Neural cell (in vitro differentiated cells): ENCODE measurements at regions not wholly inside any gene's neighbourhood (a gene's known extent, or its start where the extent isn't known, plus 50 kb on each side); places are given as distances from the start of the nearest gene placed in this dataset.

Source experiments
- H2AFZ ChIP-seq: fragments of 200-600, 300-800 bp; sonication (generic), shearing (Covaris generic); 2 replicates; pipeline ENCODE4 v1.6.0; 2014; ENCODE audit warnings: low read depth, mild to moderate bottlenecking, antibody characterized with exemption, low read length, moderate library complexity
- H3F3A ChIP-seq: fragments of 200-600 bp; shearing (Covaris generic); 2 replicates; pipeline ENCODE4 v1.6.1; 2016; ENCODE audit warnings: mild to moderate bottlenecking, moderate library complexity, mixed read lengths, antibody characterized with exemption, low read length; ENCODE audit not compliant: insufficient read depth, poor library complexity, severe bottlenecking
- H3K27ac ChIP-seq: fragments of 200-600, 300-800 bp; sonication (generic), shearing (Covaris generic); 2 replicates; pipeline ENCODE4 v1.5.1; 2014; ENCODE audit warnings: mild to moderate bottlenecking, low read length, moderate library complexity
- H3K27me3 ChIP-seq: fragments of 300-800, 200-600 bp; sonication (generic), shearing (Covaris generic); 2 replicates; pipeline ENCODE4 v1.6.0; 2014; ENCODE audit warnings: mild to moderate bottlenecking, low read depth, low read length, moderate library complexity; ENCODE audit not compliant: insufficient read depth
- H3K36me3 ChIP-seq: fragments of 300-800, 200-600 bp; sonication (generic), shearing (Covaris generic); 2 replicates; pipeline ENCODE4 v1.5.1; 2014; ENCODE audit warnings: mild to moderate bottlenecking, antibody characterized with exemption, low read length, moderate library complexity; ENCODE audit not compliant: insufficient read depth
- H3K4me2 ChIP-seq: fragments of 300-800, 200-600 bp; sonication (generic), shearing (Covaris generic); 2 replicates; pipeline ENCODE4 v1.6.0; 2014; ENCODE audit warnings: mild to moderate bottlenecking, low read length
- H3K4me3 ChIP-seq: fragments of 300-800, 200-600 bp; sonication (generic), shearing (Covaris generic); 2 replicates; pipeline ENCODE4 v1.5.1; 2014; ENCODE audit warnings: mild to moderate bottlenecking, low read length, moderate library complexity
- H3K79me2 ChIP-seq: fragments of 200-600 bp; shearing (Covaris generic); replicated peaks from 2 replicates; pipeline ENCODE4 v1.6.0; 2014; ENCODE audit warnings: mild to moderate bottlenecking, low read length, moderate library complexity; ENCODE audit not compliant: insufficient read depth
- H3K9ac ChIP-seq: fragments of 300-800, 200-600 bp; sonication (generic), shearing (Covaris generic); 2 replicates; pipeline ENCODE4 v1.6.1; 2016; ENCODE audit warnings: mild to moderate bottlenecking, low read length, mixed read lengths
- H3K9me2 ChIP-seq: fragments of 200-600 bp; shearing (Covaris generic); 2 replicates; pipeline ENCODE4 v1.6.1; 2016; ENCODE audit warnings: mild to moderate bottlenecking, low read length, mixed read lengths; ENCODE audit not compliant: insufficient read depth
- H3K9me3 ChIP-seq: fragments of 200-600, 300-800 bp; sonication (generic), shearing (Covaris generic); 2 replicates; pipeline ENCODE4 v1.6.1; 2016; ENCODE audit warnings: mild to moderate bottlenecking, mixed run types, low read length, moderate library complexity, mixed read lengths
- H4K20me1 ChIP-seq: fragments of 200-600 bp; shearing (Covaris generic); 2 replicates; pipeline ENCODE4 v1.6.1; 2016; ENCODE audit warnings: mild to moderate bottlenecking, mixed run types; ENCODE audit not compliant: insufficient read depth
- EP300 ChIP-seq: fragments of 450-650 bp; conservative IDR thresholded peaks from 2 replicates; pipeline ENCODE4 v1.6.1; 2014; ENCODE audit warnings: antibody characterized with exemption, mild to moderate bottlenecking, moderate library complexity; ENCODE audit not compliant: poor library complexity, severe bottlenecking
- EZH2 ChIP-seq: fragments of 200-600, 300-800 bp; shearing (Covaris generic), sonication (generic); IDR thresholded peaks from 2 replicates; pipeline ENCODE4 v1.6.1; 2014; ENCODE audit warnings: antibody characterized with exemption, low read length, borderline replicate concordance, mild to moderate bottlenecking; ENCODE audit not compliant: insufficient read depth, poor library complexity, severe bottlenecking
- MXI1 ChIP-seq: fragments of 450-650 bp; conservative IDR thresholded peaks from 2 replicates; pipeline ENCODE4 v1.6.1; 2014; ENCODE audit warnings: antibody characterized with exemption, mild to moderate bottlenecking; ENCODE audit not compliant: poor library complexity, severe bottlenecking
- POLR2AphosphoS5 ChIP-seq: IDR thresholded peaks from 2 replicates; pipeline ENCODE4 v1.6.1; 2012
- RAD21 ChIP-seq: fragments of 450-650 bp; conservative IDR thresholded peaks from 2 replicates; pipeline ENCODE4 v1.6.1; 2014; ENCODE audit warnings: antibody characterized with exemption, mild to moderate bottlenecking, moderate library complexity
- SMC3 ChIP-seq: fragments of 450-650 bp; conservative IDR thresholded peaks from 2 replicates; pipeline ENCODE4 v1.6.1; 2014; ENCODE audit warnings: antibody characterized with exemption, mild to moderate bottlenecking, moderate library complexity; ENCODE audit not compliant: poor library complexity
- TAF1 ChIP-seq: IDR thresholded peaks from 2 replicates; pipeline ENCODE4 v1.6.1; 2012; ENCODE audit warnings: low read depth
- TF ChIP-seq, protein P1 (sequence below): fragments of 450-650 bp; IDR thresholded peaks from 2 replicates; pipeline ENCODE4 v1.5.1; 2014; ENCODE audit warnings: antibody characterized with exemption, mild to moderate bottlenecking, moderate library complexity; ENCODE audit not compliant: poor library complexity, severe bottlenecking
- TF ChIP-seq, protein P2 (sequence below): IDR thresholded peaks from 2 replicates; pipeline ENCODE4 v1.6.1; 2012; ENCODE audit warnings: borderline replicate concordance

DNA sequence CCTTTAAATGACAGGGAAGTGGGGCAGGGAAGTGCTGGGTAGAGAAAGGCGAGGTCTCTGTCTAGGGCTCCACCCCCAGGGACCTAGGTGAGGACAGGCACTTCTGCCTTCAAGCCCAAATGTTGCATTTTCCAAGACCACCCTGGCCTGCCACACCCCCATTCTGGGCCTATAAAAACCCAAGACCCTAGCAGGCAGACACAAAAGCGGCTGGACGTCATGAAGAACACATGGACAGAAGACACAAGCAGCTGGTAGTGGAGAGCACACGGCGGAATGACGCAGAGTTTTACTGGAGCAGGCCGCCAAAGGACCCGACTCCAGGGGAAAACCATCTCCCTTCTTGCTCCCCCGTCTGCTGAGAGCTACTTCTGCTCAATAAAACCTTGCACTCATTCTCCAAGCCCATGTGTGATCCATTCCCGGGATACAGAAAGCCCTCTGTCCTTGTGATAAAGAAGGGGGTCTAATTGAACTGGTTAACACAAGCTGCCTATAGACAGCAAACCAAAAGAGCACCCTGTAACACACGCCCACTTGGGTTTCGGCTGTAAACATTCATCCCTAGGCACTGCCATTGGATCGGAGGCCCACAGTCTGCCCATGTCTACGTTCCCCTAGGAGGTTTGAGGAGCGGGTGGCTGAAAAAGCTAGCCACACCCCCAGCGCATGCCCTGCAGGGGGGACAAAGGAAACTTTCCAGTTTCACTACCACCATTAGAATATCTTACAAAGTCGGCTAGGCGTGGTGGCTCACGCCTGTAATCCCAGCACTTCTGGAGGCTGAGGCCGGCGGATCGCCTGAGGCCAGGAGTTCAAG lies 622.2 kb upstream of the SALL1 start:
- Histone ChIP-seq H3K36me3 (no peaks in the 10 kb centered on the region), H3K4me2 (no peak overlapping the region), H4K20me1 (no peaks in the 10 kb centered on the region), H3K27ac (no peak overlapping the region), H3K4me3 (no peak overlapping the region), H3K9me3 (no peaks in the 10 kb centered on the region), H3F3A (no peaks in the 10 kb centered on the region), H3K9me2 (no peaks in the 10 kb centered on the region), H2AFZ (no peak overlapping the region), H3K79me2 (no peaks in the 10 kb centered on the region), H3K9ac (no peak overlapping the region), H3K27me3 (no peaks in the 10 kb centered on the region)
- TF ChIP-seq, protein P1, sequence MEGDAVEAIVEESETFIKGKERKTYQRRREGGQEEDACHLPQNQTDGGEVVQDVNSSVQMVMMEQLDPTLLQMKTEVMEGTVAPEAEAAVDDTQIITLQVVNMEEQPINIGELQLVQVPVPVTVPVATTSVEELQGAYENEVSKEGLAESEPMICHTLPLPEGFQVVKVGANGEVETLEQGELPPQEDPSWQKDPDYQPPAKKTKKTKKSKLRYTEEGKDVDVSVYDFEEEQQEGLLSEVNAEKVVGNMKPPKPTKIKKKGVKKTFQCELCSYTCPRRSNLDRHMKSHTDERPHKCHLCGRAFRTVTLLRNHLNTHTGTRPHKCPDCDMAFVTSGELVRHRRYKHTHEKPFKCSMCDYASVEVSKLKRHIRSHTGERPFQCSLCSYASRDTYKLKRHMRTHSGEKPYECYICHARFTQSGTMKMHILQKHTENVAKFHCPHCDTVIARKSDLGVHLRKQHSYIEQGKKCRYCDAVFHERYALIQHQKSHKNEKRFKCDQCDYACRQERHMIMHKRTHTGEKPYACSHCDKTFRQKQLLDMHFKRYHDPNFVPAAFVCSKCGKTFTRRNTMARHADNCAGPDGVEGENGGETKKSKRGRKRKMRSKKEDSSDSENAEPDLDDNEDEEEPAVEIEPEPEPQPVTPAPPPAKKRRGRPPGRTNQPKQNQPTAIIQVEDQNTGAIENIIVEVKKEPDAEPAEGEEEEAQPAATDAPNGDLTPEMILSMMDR, result no peak
- no peak for TF ChIP-seq POLR2AphosphoS5
- no peak for TF ChIP-seq SMC3
- TF ChIP-seq TAF1, result no peak
- TF ChIP-seq, protein P2, sequence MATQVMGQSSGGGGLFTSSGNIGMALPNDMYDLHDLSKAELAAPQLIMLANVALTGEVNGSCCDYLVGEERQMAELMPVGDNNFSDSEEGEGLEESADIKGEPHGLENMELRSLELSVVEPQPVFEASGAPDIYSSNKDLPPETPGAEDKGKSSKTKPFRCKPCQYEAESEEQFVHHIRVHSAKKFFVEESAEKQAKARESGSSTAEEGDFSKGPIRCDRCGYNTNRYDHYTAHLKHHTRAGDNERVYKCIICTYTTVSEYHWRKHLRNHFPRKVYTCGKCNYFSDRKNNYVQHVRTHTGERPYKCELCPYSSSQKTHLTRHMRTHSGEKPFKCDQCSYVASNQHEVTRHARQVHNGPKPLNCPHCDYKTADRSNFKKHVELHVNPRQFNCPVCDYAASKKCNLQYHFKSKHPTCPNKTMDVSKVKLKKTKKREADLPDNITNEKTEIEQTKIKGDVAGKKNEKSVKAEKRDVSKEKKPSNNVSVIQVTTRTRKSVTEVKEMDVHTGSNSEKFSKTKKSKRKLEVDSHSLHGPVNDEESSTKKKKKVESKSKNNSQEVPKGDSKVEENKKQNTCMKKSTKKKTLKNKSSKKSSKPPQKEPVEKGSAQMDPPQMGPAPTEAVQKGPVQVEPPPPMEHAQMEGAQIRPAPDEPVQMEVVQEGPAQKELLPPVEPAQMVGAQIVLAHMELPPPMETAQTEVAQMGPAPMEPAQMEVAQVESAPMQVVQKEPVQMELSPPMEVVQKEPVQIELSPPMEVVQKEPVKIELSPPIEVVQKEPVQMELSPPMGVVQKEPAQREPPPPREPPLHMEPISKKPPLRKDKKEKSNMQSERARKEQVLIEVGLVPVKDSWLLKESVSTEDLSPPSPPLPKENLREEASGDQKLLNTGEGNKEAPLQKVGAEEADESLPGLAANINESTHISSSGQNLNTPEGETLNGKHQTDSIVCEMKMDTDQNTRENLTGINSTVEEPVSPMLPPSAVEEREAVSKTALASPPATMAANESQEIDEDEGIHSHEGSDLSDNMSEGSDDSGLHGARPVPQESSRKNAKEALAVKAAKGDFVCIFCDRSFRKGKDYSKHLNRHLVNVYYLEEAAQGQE, result no peak

DNA sequence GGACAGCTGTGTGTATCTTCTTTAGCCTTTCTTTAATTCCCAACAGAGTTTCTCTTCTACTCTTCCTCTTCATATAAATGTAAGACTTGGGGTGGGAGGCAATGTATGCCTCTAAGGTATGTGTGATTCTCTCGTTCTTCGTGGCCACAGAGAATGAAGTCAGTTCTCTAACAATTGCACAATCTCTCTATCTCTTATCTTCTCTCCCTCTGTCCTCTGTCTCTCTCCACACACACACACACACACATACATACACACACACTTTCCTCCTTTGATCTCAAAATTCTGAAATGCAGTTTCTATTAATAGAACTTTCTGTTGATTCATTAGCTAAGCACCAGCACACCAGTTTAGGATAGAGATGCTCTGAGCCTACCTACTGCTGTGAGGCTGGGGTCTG lies 615.7 kb upstream of the SALL1 start:
- Histone ChIP-seq H3K4me2 (no peak overlapping the region), H3F3A (no peaks in the 10 kb centered on the region), H3K27ac (no peak overlapping the region), H3K9me3 (no peaks in the 10 kb centered on the region), H4K20me1 (no peaks in the 10 kb centered on the region), H3K4me3 (no peak overlapping the region), H3K9ac (no peak overlapping the region), H3K27me3 (no peaks in the 10 kb centered on the region), H2AFZ (no peak overlapping the region), H3K9me2 (no peaks in the 10 kb centered on the region), H3K36me3 (no peaks in the 10 kb centered on the region), H3K79me2 (no peaks in the 10 kb centered on the region)
- TF ChIP-seq SMC3 (no peak), TAF1 (no peak), POLR2AphosphoS5 (no peak), MXI1 (no peak), EZH2 (no peak), EP300 (no peak), RAD21 (no peak)
- TF ChIP-seq, protein P2, result no peak
- TF ChIP-seq, protein P1, result no peak
